Tibial nerve (tissue), 4 donors: ENCODE measurements at regions not wholly inside any gene's neighbourhood (a gene's known extent, or its start where the extent isn't known, plus 50 kb on each side); places are given as distances from the start of the nearest gene placed in this dataset.
"Not testable (repeated sequence)": the region's sequence is repeated elsewhere in the genome, so short reads cannot be mapped to it uniquely, and the experiment has no call there.

Experiments
- DNase-seq, 2 donors: peaks; one replicate each; pipeline ENCODE4 v3.0.0-alpha.2; 2019; ENCODE audit warnings: low spot score in 2 of 2
- H3K27ac ChIP-seq, 4 donors: fragments of 200-600 bp; sonication (generic) in 3 of 4; one replicate each; pipeline ENCODE4 v1.5.1; 2017 to 2019; ENCODE audit warnings: mild to moderate bottlenecking in 1 of 4
- H3K27me3 ChIP-seq, 2 donors: fragments of 200-600 bp; sonication (generic) in 1 of 2; one replicate each; pipeline versions ENCODE4 v1.5.1 to v1.6.0; 2017 to 2019
- H3K36me3 ChIP-seq, 3 donors: fragments of 200-600 bp; sonication (generic); one replicate each; pipeline ENCODE4 v1.5.1; 2018 to 2019
- H3K4me1 ChIP-seq, 4 donors: fragments of 200-600 bp; sonication (generic) in 3 of 4; one replicate each; pipeline ENCODE4 v1.5.1; 2017 to 2019
- H3K4me3 ChIP-seq, 4 donors: fragments of 200-600 bp; sonication (generic) in 3 of 4; one replicate each; pipeline ENCODE4 v1.5.1; 2017 to 2019; ENCODE audit warnings: mild to moderate bottlenecking in 1 of 4, moderate library complexity in 1 of 4
- H3K9me3 ChIP-seq, 4 donors: fragments of 200-600 bp; sonication (generic) in 3 of 4; one replicate each; pipeline ENCODE4 v1.5.1; 2017 to 2019
- CTCF ChIP-seq, 5 experiments: fragments of 200-600 bp in 3 of 5; fragments of 450-650 bp in 2 of 5; sonication (generic) in 3 of 5; IDR thresholded peaks; one replicate each; pipeline ENCODE4 v1.5.1; 2016 to 2019; ENCODE audit warnings: antibody characterized with exemption in 5 of 5, mild to moderate bottlenecking in 3 of 5, moderate library complexity in 2 of 5
- EP300 ChIP-seq, 2 donors: sonication (generic); formaldehyde crosslinking; IDR thresholded peaks; one replicate each; pipeline ENCODE4 v1.6.1; 2017; ENCODE audit warnings: antibody characterized with exemption in 2 of 2, mild to moderate bottlenecking in 1 of 2
- POLR2A ChIP-seq, 2 donors: fragments of 450-650 bp; IDR thresholded peaks; one replicate each; pipeline ENCODE4 v1.6.1; 2017; ENCODE audit warnings: antibody characterized with exemption in 2 of 2, mild to moderate bottlenecking in 2 of 2, moderate library complexity in 2 of 2
- WGBS, 2 donors: methylation state at CpG; one replicate each; pipeline ENCODE4 v1.1.5; 2018; 5-methylcytosine and 5-hydroxymethylcytosine counted together

- peaks cover 0 to 8% (median 0%) of the 10 kb centered on the region in 4 donors for H3K9me3 ChIP-seq
- 36 to 41% methylated on average over 3 of the region's 3 CpGs for WGBS, 2 donors
- H3K36me3 ChIP-seq, result no peaks in the 10 kb centered on the region
- DNase-seq, result no peak
- TF ChIP-seq POLR2A (IDR thresholded peaks at IDR 0.05) (no peak), EP300 (IDR thresholded peaks at IDR 0.05) (no peak), CTCF (IDR thresholded peaks at IDR 0.05) (no peak)
- no peaks in the 10 kb centered on the region for H3K4me1 ChIP-seq
- no peak overlapping the region for H3K27ac ChIP-seq
- H3K4me3 ChIP-seq, result no peak overlapping the region
- H3K27me3 ChIP-seq, result no peaks in the 10 kb centered on the region
These were observed 420.1 kb upstream of the ZNF804A start for GRCh38 chr2:184178229-184178628.

- WGBS, 2 donors, result 91 to 93% methylated on average over 4 of the region's 4 CpGs
- TF ChIP-seq CTCF (IDR thresholded peaks at IDR 0.05), result no peak
- no peak for TF ChIP-seq EP300 (IDR thresholded peaks at IDR 0.05)
- TF ChIP-seq POLR2A (IDR thresholded peaks at IDR 0.05), result no peak
- peaks cover 0 to 8% (median 0%) of the 10 kb centered on the region in 4 donors for H3K9me3 ChIP-seq
These were observed 411.9 kb upstream of the ZNF804A start for GRCh38 chr2:184186436-184186835.

GRCh38 chr2:184187421-184187971 lies 410.8 kb upstream of the ZNF804A start:
- TF ChIP-seq EP300 (IDR thresholded peaks at IDR 0.05), result no peak
- no peak for TF ChIP-seq POLR2A (IDR thresholded peaks at IDR 0.05)
- Histone ChIP-seq H3K4me1 (no peaks in the 10 kb centered on the region), H3K9me3 (no peaks in the 10 kb centered on the region), H3K27me3 (no peaks in the 10 kb centered on the region), H3K4me3 (no peak overlapping the region), H3K27ac (no peak overlapping the region), H3K36me3 (no peaks in the 10 kb centered on the region)
- no peak for DNase-seq
- WGBS, 2 donors, result 88 to 94% methylated on average over 9 of the region's 9 CpGs

More at GRCh38 chr2:184186436-184186835, 411.9 kb upstream of the ZNF804A start:
- Histone ChIP-seq H3K4me3 (no peak overlapping the region), H3K4me1 (no peaks in the 10 kb centered on the region), H3K27ac (no peak overlapping the region), H3K27me3 (no peaks in the 10 kb centered on the region), H3K36me3 (no peaks in the 10 kb centered on the region)
- no peak for DNase-seq

- H3K27ac ChIP-seq, result no peak overlapping the region
- H3K4me3 ChIP-seq, result no peak overlapping the region
- no peaks in the 10 kb centered on the region for H3K4me1 ChIP-seq
- TF ChIP-seq POLR2A (IDR thresholded peaks at IDR 0.05) (no peak), EP300 (IDR thresholded peaks at IDR 0.05) (no peak), CTCF (IDR thresholded peaks at IDR 0.05) (no peak)
- DNase-seq, result no peak
- WGBS, 2 donors, result 85 to 86% methylated on average over 3 of the region's 3 CpGs
- H3K27me3 ChIP-seq, result no peaks in the 10 kb centered on the region
- H3K36me3 ChIP-seq, result no peaks in the 10 kb centered on the region
- no peaks in the 10 kb centered on the region for H3K9me3 ChIP-seq
These were observed 407.6 kb upstream of the ZNF804A start for GRCh38 chr2:184190725-184191124.

- no peak for TF ChIP-seq EP300 (IDR thresholded peaks at IDR 0.05)
- TF ChIP-seq CTCF (IDR thresholded peaks at IDR 0.05), result no peak
- no peak for TF ChIP-seq POLR2A (IDR thresholded peaks at IDR 0.05)
- H3K36me3 ChIP-seq, result no peaks in the 10 kb centered on the region
- WGBS, 2 donors, result 51 to 53% methylated on average over 2 of the region's 2 CpGs
- no peaks in the 10 kb centered on the region for H3K4me1 ChIP-seq
- H3K27ac ChIP-seq, result no peak overlapping the region
- H3K4me3 ChIP-seq, result no peak overlapping the region
- H3K27me3 ChIP-seq, result no peaks in the 10 kb centered on the region
- no peak for DNase-seq
- no peaks in the 10 kb centered on the region for H3K9me3 ChIP-seq
These were observed 405.7 kb upstream of the ZNF804A start for GRCh38 chr2:184192649-184193048.

GRCh38 chr2:184197413-184197812 lies 400.9 kb upstream of the ZNF804A start:
- TF ChIP-seq EP300 (IDR thresholded peaks at IDR 0.05) (no peak), CTCF (IDR thresholded peaks at IDR 0.05) (no peak), POLR2A (IDR thresholded peaks at IDR 0.05) (no peak)
- no peak overlapping the region for H3K4me3 ChIP-seq
- H3K9me3 ChIP-seq, result no peaks in the 10 kb centered on the region
- 71 to 72% methylated on average over 5 of the region's 5 CpGs for WGBS, 2 donors
- DNase-seq, result no peak
- H3K4me1 ChIP-seq, result no peaks in the 10 kb centered on the region
- no peaks in the 10 kb centered on the region for H3K27me3 ChIP-seq
- H3K27ac ChIP-seq, result no peak overlapping the region
- no peaks in the 10 kb centered on the region for H3K36me3 ChIP-seq

GRCh38 chr2:184198791-184199190 lies 399.5 kb upstream of the ZNF804A start:
- DNase-seq, H3K4me3 ChIP-seq, H3K27me3 ChIP-seq, H3K27ac ChIP-seq, H3K4me1 ChIP-seq, H3K9me3 ChIP-seq, H3K36me3 ChIP-seq: not testable (repeated sequence)
- 92 to 93% methylated on average over 5 of the region's 5 CpGs for WGBS, 2 donors
